GM12878 (cell line): ENCODE measurements at regions not wholly inside any gene's neighbourhood (a gene's known extent, or its start where the extent isn't known, plus 50 kb on each side); places are given as distances from the start of the nearest gene placed in this dataset.

Experiments used
- ATAC-seq: fragments of 200-7000 bp; cut with Tn5 transposase; 3 replicates; pipeline ENCODE4 v1.9.1; 2020; ENCODE audit warnings: mild to moderate bottlenecking, moderate library complexity
- BruUV-seq: library from RNA; stranded (reverse); fragments of 400-500 nt; replicated peaks from 2 replicates; lab custom pipeline; 2021; lab: Mats Ljungman, UMichigan
- CTCF ChIA-PET: fragments of 300-600 bp; sonication (Branson Sonifier 250); formaldehyde crosslinking; extraction: SDS; loops from one replicate; lab custom pipeline; 2021; ENCODE audit warnings: inconsistent platforms; lab: Yijun Ruan, JAX
- POLR2A ChIA-PET: fragments of 350-600 bp; formaldehyde crosslinking; extraction: SDS; loops from one replicate; lab custom pipeline; 2021; ENCODE audit warnings: inconsistent platforms; lab: Charles Lee
- RAD21 ChIA-PET: fragments of 300-600 bp; sonication (Branson Sonifier 250); formaldehyde crosslinking; loops from one replicate; lab custom pipeline; 2023; ENCODE audit warnings: antibody characterized with exemption; ENCODE audit not compliant: unreplicated experiment; lab: Charles Lee
- SMC1A ChIA-PET: fragments of 300-600 bp; sonication (Branson Sonifier 250); formaldehyde crosslinking; loops from one replicate; lab custom pipeline; 2023; ENCODE audit not compliant: unreplicated experiment, uncharacterized antibody; lab: Charles Lee
- DNase-seq: peaks from one replicate; pipeline ENCODE4 v3.0.0-alpha.2; 2011; ENCODE audit warnings: low read depth, low spot score
- FAIRE-seq: peaks from 3 replicates; lab custom pipeline; 2011; peaks lifted over from hg19 to GRCh38; lab: Jason Lieb, UNC
- H2AFZ ChIP-seq: 2 replicates; pipeline ENCODE4 v1.6.0; 2011; ENCODE audit warnings: low read depth, low read length, control low read depth; ENCODE audit not compliant: control insufficient read depth
- H3K27ac ChIP-seq: 2 replicates; pipeline ENCODE4 v1.5.1; 2011; ENCODE audit warnings: control low read depth; ENCODE audit not compliant: control insufficient read depth, insufficient read depth
- H3K27me3 ChIP-seq, 2 experiments: replicated peaks in 1 of 2; 2 replicates each; pipeline versions ENCODE4 v1.6.0 to v1.6.1; 2011; ENCODE audit warnings: low read length in 1 of 2; ENCODE audit not compliant: control insufficient read depth in 2 of 2, insufficient read depth in 2 of 2
- H3K36me3 ChIP-seq, 2 experiments: 2 replicates each; pipeline ENCODE4 v1.5.1; 2011; ENCODE audit warnings: low read length in 1 of 2; ENCODE audit not compliant: control insufficient read depth in 2 of 2, insufficient read depth in 2 of 2
- H3K4me1 ChIP-seq: 2 replicates; pipeline ENCODE4 v1.6.1; 2011; ENCODE audit warnings: mild to moderate bottlenecking, low read length, moderate library complexity, mixed read lengths; ENCODE audit not compliant: control insufficient read depth, insufficient read depth
- H3K4me2 ChIP-seq: 2 replicates; pipeline ENCODE4 v1.6.0; 2011; ENCODE audit warnings: control low read depth; ENCODE audit not compliant: control insufficient read depth, insufficient read depth
- H3K4me3 ChIP-seq: fragments of 200-600 bp; sonication (generic); 2 replicates; pipeline ENCODE4 v1.5.1; 2016
- H3K79me2 ChIP-seq: 2 replicates; pipeline ENCODE4 v1.6.0; 2011; ENCODE audit warnings: low read length; ENCODE audit not compliant: control insufficient read depth, insufficient read depth
- H3K9ac ChIP-seq: 2 replicates; pipeline ENCODE4 v1.8.0; 2011; ENCODE audit warnings: low read length, control low read depth, mixed read lengths; ENCODE audit not compliant: control insufficient read depth, insufficient read depth
- H3K9me3 ChIP-seq: replicated peaks from 3 replicates; pipeline ENCODE4 v1.5.1; 2011; ENCODE audit warnings: mild to moderate bottlenecking, low read length; ENCODE audit not compliant: control insufficient read depth, insufficient read depth
- H4K20me1 ChIP-seq: 2 replicates; pipeline ENCODE4 v1.6.0; 2011; ENCODE audit not compliant: control insufficient read depth, insufficient read depth
- BCL11A ChIP-seq: IDR thresholded peaks from 2 replicates; pipeline ENCODE4 v1.6.1; 2011; ENCODE audit warnings: low read depth, low read length
- BCL3 ChIP-seq: IDR thresholded peaks from 2 replicates; pipeline ENCODE4 v1.6.1; 2011; ENCODE audit warnings: borderline replicate concordance, low read depth, mild to moderate bottlenecking, moderate library complexity, low read length; ENCODE audit not compliant: insufficient read depth, poor library complexity, severe bottlenecking
- BCLAF1 ChIP-seq: fragments of 450-650 bp; IDR thresholded peaks from 2 replicates; pipeline ENCODE4 v1.6.1; 2017; ENCODE audit warnings: antibody characterized with exemption, mild to moderate bottlenecking, moderate library complexity
- BMI1 ChIP-seq: fragments of 450-650 bp; IDR thresholded peaks from 2 replicates; pipeline ENCODE4 v1.6.1; 2016; ENCODE audit warnings: mild to moderate bottlenecking, moderate library complexity, borderline replicate concordance
- CEBPB ChIP-seq, 2 experiments: fragments of 150-350 bp in 1 of 2; IDR thresholded peaks; 2 replicates each; pipeline ENCODE4 v1.6.1; 2012 to 2014; ENCODE audit warnings: low read depth in 2 of 2, low read length in 2 of 2, borderline replicate concordance in 1 of 2, inconsistent platforms in 1 of 2
- CEBPZ ChIP-seq: fragments of 150-350 bp; IDR thresholded peaks from 2 replicates; pipeline ENCODE4 v1.6.1; 2016; ENCODE audit warnings: low read depth, low read length
- MXI1 ChIP-seq: fragments of 150-350 bp; IDR thresholded peaks from 2 replicates; pipeline ENCODE4 v1.6.1; 2011; ENCODE audit warnings: low read depth, mild to moderate bottlenecking, inconsistent platforms, low read length, improper control_type of control experiment
- MYB ChIP-seq: fragments of 150-350 bp; IDR thresholded peaks from 2 replicates; pipeline ENCODE4 v1.6.1; 2014; ENCODE audit warnings: mild to moderate bottlenecking, low read depth, low read length, borderline replicate concordance
- NR2F1 ChIP-seq: fragments of 450-650 bp; conservative IDR thresholded peaks from 2 replicates; pipeline ENCODE4 v1.6.1; 2017; ENCODE audit warnings: mild to moderate bottlenecking
- POLR2AphosphoS2 ChIP-seq: IDR thresholded peaks from 2 replicates; pipeline ENCODE4 v1.6.1; 2011; ENCODE audit warnings: low read depth, mild to moderate bottlenecking, low read length, improper control_type of control experiment, moderate library complexity
- SP1 ChIP-seq: IDR thresholded peaks from one replicate; pipeline ENCODE4 v1.6.1; 2011; ENCODE audit warnings: low read depth, low read length
- SREBF2 ChIP-seq: IDR thresholded peaks from 2 replicates; pipeline ENCODE4 v1.6.1; 2012; ENCODE audit warnings: mild to moderate bottlenecking, low read length
- STAT3 ChIP-seq: IDR thresholded peaks from 2 replicates; pipeline ENCODE4 v1.6.1; 2011; ENCODE audit warnings: low read depth, low read length, improper control_type of control experiment
- SUZ12 ChIP-seq: fragments of 200-600 bp; sonication (generic); IDR thresholded peaks from one replicate; pipeline ENCODE4 v1.6.1; 2018; ENCODE audit warnings: antibody characterized with exemption, mild to moderate bottlenecking; ENCODE audit not compliant: unreplicated experiment
- YBX1 ChIP-seq: fragments of 450-650 bp; IDR thresholded peaks from 2 replicates; pipeline ENCODE4 v1.6.1; 2016; ENCODE audit warnings: antibody characterized with exemption
- WGBS: methylation state at CpG from one replicate; pipeline ENCODE4 v1.1.6; 2016; ENCODE audit warnings: low lambda C conversion rate; ENCODE audit not compliant: insufficient replicate concordance, insufficient coverage; ENCODE audit errors: missing lambda C conversion rate; 5-methylcytosine and 5-hydroxymethylcytosine counted together
- in situ Hi-C: fragments of 300-500 bp; cut with MboI; formaldehyde crosslinking; loops from 9 replicates; pipeline ENCODE4 v1.14.3; 2018; ENCODE audit warnings: mixed read lengths
- intact Hi-C: fragments of 100-400 bp; cut with micrococcal nuclease; formaldehyde crosslinking; loops from one replicate; pipeline ENCODE4 v1.14.2; 2022; ENCODE audit not compliant: unreplicated experiment

- FAIRE-seq (no peak), DNase-seq (no peak), ATAC-seq (no peak)
- no peaks in the 10 kb centered on the region for H3K9me3 ChIP-seq
- intact Hi-C loops (no loop called here), in situ Hi-C loops (no loop called here)
- H3K79me2 ChIP-seq: no peaks in the 10 kb centered on the region
- H3K9ac ChIP-seq: no peak overlapping the region
- H3K4me1 ChIP-seq: no peaks in the 10 kb centered on the region
- ChIA-PET RAD21 (no interaction called here), POLR2A (no interaction called here), CTCF (interaction anchor here (0.6 kb wide), 1 partner anchor 342 kb away, joined by 3 read pairs; no protein-coding TSS in a partner anchor), SMC1A (no interaction called here)
- BruUV-seq: no TSS peak
- H2AFZ ChIP-seq: no peak overlapping the region
- H3K4me2 ChIP-seq: no peak overlapping the region
- TF ChIP-seq MYB (no peak), BMI1 (no peak), BCL11A (no peak), YBX1 (no peak), NR2F1 (no peak), SREBF2 (no peak), STAT3 (no peak), POLR2AphosphoS2 (no peak), MXI1 (no peak), CEBPB (IDR thresholded peaks at IDR 0.05; ENCODE audit: borderline replicate concordance in 1 of 2, low read depth in 2 of 2, low read length in 2 of 2) (no peak), BCL3 (no peak), BCLAF1 (no peak), CEBPZ (no peak), SP1 (no peak), SUZ12 (no peak)
- H3K36me3 ChIP-seq: no peaks in the 10 kb centered on the region
- H3K4me3 ChIP-seq: no peak overlapping the region
- no peaks in the 10 kb centered on the region for H3K27me3 ChIP-seq
- no peak overlapping the region for H3K27ac ChIP-seq
- WGBS: 11% methylated on average over 5 of the region's 5 CpGs
- H4K20me1 ChIP-seq: no peaks in the 10 kb centered on the region
These were observed 285.7 kb upstream of the UBE2E3 start for GRCh38 chr2:180694445-180695421.
